ENCODE measurements at regions not wholly inside any gene's neighbourhood (a gene's known extent, or its start where the extent isn't known, plus 50 kb on each side); places are given as distances from the start of the nearest gene placed in this dataset.
A peak's percentile ranks its signal among the peaks of the same experiment; 100 is the strongest.

- H3K79me2 ChIP-seq (ENCODE audit: insufficient read depth, low read length), result peaks cover 10% of the 10 kb centered on the region
- no peak overlapping the region for H3K9ac ChIP-seq (ENCODE audit: insufficient read depth, low read depth, low read length)
- no peak overlapping the region for H3K4me3 ChIP-seq (replicated peaks in 1 of 3; ENCODE audit: insufficient read depth in 1 of 3, low read depth in 2 of 3, low read length in 3 of 3)
- no TSS peak for BruUV-seq (replicated peaks)
- no peak for DNase-seq (ENCODE audit: low spot score)
- no peak for TF ChIP-seq SMYD3 (CRISPR knock-in tag; IDR thresholded peaks at IDR 0.05)
- 0 out of 2 replicates have a peak, but pooled peaks have one; percentile 55 for TF ChIP-seq DZIP1 (CRISPR knock-in tag; IDR thresholded peaks at IDR 0.05)
- TF ChIP-seq ZNF687 (CRISPR knock-in tag; IDR thresholded peaks at IDR 0.05), result peak; percentile 23; the same call in 1 of the 2 replicates
- no peak for TF ChIP-seq ZNF232 (CRISPR knock-in tag; IDR thresholded peaks at IDR 0.05; ENCODE audit: borderline replicate concordance)
- 0 out of 2 replicates have a peak, but pooled peaks have one; percentile 46 for TF ChIP-seq NRL (CRISPR knock-in tag; IDR thresholded peaks at IDR 0.05; ENCODE audit: borderline replicate concordance)
- 0 out of 2 replicates have a peak, but pooled peaks have one; percentile 27 for TF ChIP-seq ZNF296 (CRISPR knock-in tag; conservative IDR thresholded peaks at IDR 0.05)
- peak; percentile 38; the same call in 1 of the 2 replicates for TF ChIP-seq HES4 (CRISPR knock-in tag; IDR thresholded peaks at IDR 0.05; ENCODE audit: borderline replicate concordance)
- no peak for TF ChIP-seq TOE1 (CRISPR knock-in tag; IDR thresholded peaks at IDR 0.05)
- TF ChIP-seq ZNF280B (CRISPR knock-in tag; IDR thresholded peaks at IDR 0.05; ENCODE audit: borderline replicate concordance), result 0 out of 2 replicates have a peak, but pooled peaks have one; percentile 30
- WGBS (ENCODE audit: low lambda C conversion rate), result 98% methylated on average over 8 of the region's 8 CpGs
- H3K9me3 ChIP-seq (ENCODE audit: low read length), result no peaks in the 10 kb centered on the region
- intact Hi-C loops (cut with micrococcal nuclease; ENCODE audit: unreplicated experiment), result no loop called here
- no peaks in the 10 kb centered on the region for H4K20me1 ChIP-seq (ENCODE audit: insufficient read depth, low read length)
- no peaks in the 10 kb centered on the region; a peak in 1 of 5 replicates for H3K36me3 ChIP-seq (replicated peaks in 1 of 2; ENCODE audit: control insufficient read depth in 1 of 2, insufficient read depth in 2 of 2, low read length in 2 of 2)
- ATAC-seq, result no peak
- no peak overlapping the region for H3K27ac ChIP-seq (ENCODE audit: extremely low read length, insufficient read depth, low read length)
- POLR2A ChIA-PET, result interaction anchor here (0.7 to 10.8 kb wide), 2 partner anchors 7 to 29 kb away, joined by 3 to 501 read pairs; no protein-coding TSS in a partner anchor
- peaks cover 60% of the 10 kb centered on the region for H3K4me1 ChIP-seq (ENCODE audit: insufficient read depth, low read length)
- H3K4me2 ChIP-seq (ENCODE audit: low read depth, low read length), result no peak overlapping the region
- H2AFZ ChIP-seq (ENCODE audit: low read length), result no peak overlapping the region
- no peaks in the 10 kb centered on the region for H3K27me3 ChIP-seq (ENCODE audit: control insufficient read depth in 1 of 2, insufficient read depth in 2 of 2, low read length in 2 of 2)
- in situ Hi-C loops (cut with HindIII; ENCODE audit: extremely low pct_ligation_motif_present, low pct_unique_long_range_greater_than_20kb), result no loop called here
- CTCF ChIA-PET (ENCODE audit: low intra/inter-chr PET ratio, low total read pairs), result no interaction called here
- FAIRE-seq, result no peak
Observed at GRCh38 chr20:22520381-22520780, 64.0 kb downstream of the FOXA2 start.

All from HepG2 (cell line).